A549 (cell line): ENCODE measurements at regions not wholly inside any gene's neighbourhood (a gene's known extent, or its start where the extent isn't known, plus 50 kb on each side); places are given as distances from the start of the nearest gene placed in this dataset.

ENCODE experiments used
- ATAC-seq, 2 experiments: fragments of 200-7000 bp in 1 of 2; fragments of >200 bp in 1 of 2; cut with Nextera tagmentation in 1 of 2; cut with Tn5 transposase in 1 of 2; 3 replicates each; pipeline versions ENCODE4 v1.8.0 to v1.9.1; 2018 to 2020; ENCODE audit warnings: mild to moderate bottlenecking in 1 of 2, moderate library complexity in 1 of 2
- CTCF ChIA-PET: fragments of 300-600 bp; sonication (Branson Sonifier 250); formaldehyde crosslinking; extraction: SDS; loops from one replicate; lab custom pipeline; 2021; ENCODE audit warnings: antibody characterized with exemption, inconsistent platforms; lab: Yijun Ruan, JAX
- POLR2A ChIA-PET: fragments of 350-600 bp; formaldehyde crosslinking; extraction: SDS; loops from one replicate; lab custom pipeline; 2021; ENCODE audit warnings: antibody characterized with exemption, inconsistent platforms; lab: Yijun Ruan, JAX
- DNase-seq, 2 experiments: peaks; one replicate each; pipeline versions ENCODE4 v3.0.0 to v3.0.0-alpha.2; 2011 to 2016; ENCODE audit warnings: low read depth in 1 of 2, low spot score in 1 of 2
- FAIRE-seq: peaks from 2 replicates; lab custom pipeline; 2011; peaks lifted over from hg19 to GRCh38; lab: Jason Lieb, UNC
- H3K27ac ChIP-seq, 2 experiments: fragments of >200 bp; sonication (Bioruptor Twin); formaldehyde crosslinking; 3 replicates each; pipeline ENCODE4 v1.5.1; 2016 to 2017
- H3K4me1 ChIP-seq: fragments of >200 bp; sonication (Bioruptor Twin); formaldehyde crosslinking; 3 replicates; pipeline ENCODE4 v1.6.1; 2016
- H3K4me2 ChIP-seq: fragments of >200 bp; sonication (Bioruptor Twin); formaldehyde crosslinking; 3 replicates; pipeline ENCODE4 v1.6.1; 2016
- H3K4me3 ChIP-seq: fragments of >200 bp; sonication (Bioruptor Twin); formaldehyde crosslinking; 3 replicates; pipeline ENCODE4 v1.5.1; 2016
- H3K9me3 ChIP-seq: fragments of >200 bp; sonication (Bioruptor Twin); formaldehyde crosslinking; 3 replicates; pipeline ENCODE4 v1.6.1; 2016
- CBX2 ChIP-seq: fragments of 200-600 bp; sonication (generic); IDR thresholded peaks from 2 replicates; pipeline ENCODE4 v1.6.1; 2016; ENCODE audit warnings: low read depth, mild to moderate bottlenecking, borderline replicate concordance
- CEBPB ChIP-seq, 2 experiments: fragments of >200 bp in 1 of 2; sonication (Bioruptor Twin) in 1 of 2; formaldehyde crosslinking in 1 of 2; IDR thresholded peaks; 2 replicates each; pipeline ENCODE4 v1.6.1; 2012 to 2016
- CHD2 ChIP-seq: fragments of 150-350 bp; IDR thresholded peaks from 2 replicates; pipeline ENCODE4 v1.6.1; 2014; ENCODE audit warnings: low read length; ENCODE audit not compliant: partially characterized antibody
- CHD4 ChIP-seq: fragments of 200-600 bp; sonication (generic); IDR thresholded peaks from 2 replicates; pipeline ENCODE4 v1.6.1; 2016; ENCODE audit warnings: antibody characterized with exemption, mild to moderate bottlenecking, borderline replicate concordance
- EHF ChIP-seq: fragments of 250-450 bp; sonication (Bioruptor Pico); IDR thresholded peaks from 2 replicates; pipeline ENCODE4 v1.5.0; 2020; ENCODE audit warnings: mild to moderate bottlenecking
- EHMT2 ChIP-seq: fragments of 200-600 bp; sonication (generic); IDR thresholded peaks from 2 replicates; pipeline ENCODE4 v1.6.1; 2016; ENCODE audit warnings: antibody characterized with exemption, low read depth, mild to moderate bottlenecking, moderate library complexity
- EP300 ChIP-seq, 2 experiments: fragments of >200 bp; sonication (Bioruptor Twin); formaldehyde crosslinking; IDR thresholded peaks; 2 replicates in 1 of 2; 3 replicates in 1 of 2; pipeline ENCODE4 v1.6.1; 2016 to 2017
- ESRRA ChIP-seq: fragments of 150-350 bp; IDR thresholded peaks from 2 replicates; pipeline ENCODE4 v1.6.1; 2014; ENCODE audit warnings: mild to moderate bottlenecking, low read length, borderline replicate concordance
- FOSB ChIP-seq: fragments of 250-450 bp; sonication (Bioruptor Pico); IDR thresholded peaks from 2 replicates; pipeline ENCODE4 v1.5.0; 2020; ENCODE audit warnings: mild to moderate bottlenecking, moderate library complexity
- FOSL2 ChIP-seq, 2 experiments: fragments of 450-650 bp in 1 of 2; fragments of >200 bp in 1 of 2; sonication (Bioruptor Twin) in 1 of 2; formaldehyde crosslinking; IDR thresholded peaks; 2 replicates each; pipeline versions ENCODE4 v1.5.0 to v1.6.1; 2016 to 2020; ENCODE audit warnings: mild to moderate bottlenecking in 1 of 2, moderate library complexity in 1 of 2
- GATA3 ChIP-seq: IDR thresholded peaks from 2 replicates; pipeline ENCODE4 v1.6.1; 2012; ENCODE audit warnings: borderline replicate concordance
- HDAC2 ChIP-seq: fragments of 200-600 bp; sonication (generic); IDR thresholded peaks from 2 replicates; pipeline ENCODE4 v1.6.1; 2016
- KDM5A ChIP-seq: fragments of 200-600 bp; sonication (generic); IDR thresholded peaks from 2 replicates; pipeline ENCODE4 v1.6.1; 2016; ENCODE audit warnings: antibody characterized with exemption, mild to moderate bottlenecking
- MAZ ChIP-seq: fragments of 150-350 bp; IDR thresholded peaks from 2 replicates; pipeline ENCODE4 v1.6.1; 2014; ENCODE audit warnings: antibody characterized with exemption, low read depth, low read length, borderline replicate concordance
- MYC ChIP-seq: IDR thresholded peaks from 2 replicates; pipeline ENCODE4 v1.6.1; 2012; ENCODE audit warnings: mild to moderate bottlenecking, inconsistent platforms, low read length, improper control_type of control experiment, borderline replicate concordance
- NFE2L2 ChIP-seq: fragments of 150-350 bp; conservative IDR thresholded peaks from 2 replicates; pipeline ENCODE4 v1.6.1; 2014; ENCODE audit warnings: low read length
- POLR2A ChIP-seq: IDR thresholded peaks from 2 replicates; pipeline ENCODE4 v1.6.1; 2012; ENCODE audit warnings: mild to moderate bottlenecking, low read length
- POLR2AphosphoS2 ChIP-seq: conservative IDR thresholded peaks from 2 replicates; pipeline ENCODE4 v1.6.1; 2012; ENCODE audit warnings: low read length, improper control_type of control experiment, inconsistent platforms
- RCOR1 ChIP-seq: fragments of 150-350 bp; IDR thresholded peaks from 2 replicates; pipeline ENCODE4 v1.6.1; 2014; ENCODE audit warnings: antibody characterized with exemption, low read length, low read depth
- RFX5 ChIP-seq: fragments of 450-650 bp; IDR thresholded peaks from 2 replicates; pipeline ENCODE4 v1.7.1; 2014; ENCODE audit warnings: antibody characterized with exemption, mild to moderate bottlenecking, moderate library complexity
- RNF2 ChIP-seq: fragments of 200-600 bp; sonication (generic); IDR thresholded peaks from 2 replicates; pipeline ENCODE4 v1.6.1; 2016; ENCODE audit warnings: low read depth, mild to moderate bottlenecking, antibody characterized with exemption, moderate library complexity, borderline replicate concordance
- SREBF2 ChIP-seq: fragments of 450-650 bp; IDR thresholded peaks from 2 replicates; pipeline ENCODE4 v1.6.1; 2014; ENCODE audit warnings: mild to moderate bottlenecking, moderate library complexity
- ZNF302 ChIP-seq: fragments of 250-450 bp; sonication (Bioruptor Pico); IDR thresholded peaks from 2 replicates; pipeline ENCODE4 v1.9.0; 2021; ENCODE audit warnings: inconsistent platforms, mild to moderate bottlenecking, moderate library complexity
- ZSCAN20 ChIP-seq: fragments of 250-450 bp; sonication (Bioruptor Pico); IDR thresholded peaks from 2 replicates; pipeline ENCODE4 v1.8.0; 2022; ENCODE audit warnings: mild to moderate bottlenecking, moderate library complexity
- WGBS: methylation state at CpG from one replicate; pipeline ENCODE4 v1.1.6; 2017; ENCODE audit errors: missing lambda C conversion rate; 5-methylcytosine and 5-hydroxymethylcytosine counted together
- TF ChIP-seq, protein P1 (sequence below): IDR thresholded peaks from 2 replicates; pipeline ENCODE4 v1.6.1; 2012
- TF ChIP-seq, protein P2 (sequence below): fragments of >200 bp; sonication (Bioruptor Twin); formaldehyde crosslinking; IDR thresholded peaks from 2 replicates; pipeline ENCODE4 v1.6.1; 2016
- TF ChIP-seq, protein P3 (sequence below): fragments of >200 bp; sonication (Bioruptor Twin); formaldehyde crosslinking; IDR thresholded peaks from 3 replicates; pipeline ENCODE4 v1.5.1; 2016

DNA sequence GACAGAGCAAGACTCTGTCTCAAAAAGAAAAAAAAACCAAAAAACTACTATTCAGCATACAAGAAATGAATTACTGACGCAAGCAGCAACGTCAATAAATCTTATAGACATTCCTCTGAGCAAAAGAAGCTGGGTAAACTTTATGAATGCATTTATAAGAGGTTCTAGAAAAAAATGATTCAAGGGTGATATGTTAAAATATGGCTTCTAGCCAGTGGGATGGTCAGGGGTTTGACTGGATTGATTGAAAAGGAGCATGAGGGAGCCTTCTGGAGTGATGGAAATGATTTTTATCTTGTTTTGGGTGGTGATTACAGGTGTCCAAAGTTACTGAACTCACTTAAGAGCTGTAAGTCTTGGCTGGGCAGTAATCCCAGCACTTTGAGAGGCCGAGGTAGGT, 64.9 kb upstream of the SALL4 start (continued):
- TF ChIP-seq, protein P1, sequence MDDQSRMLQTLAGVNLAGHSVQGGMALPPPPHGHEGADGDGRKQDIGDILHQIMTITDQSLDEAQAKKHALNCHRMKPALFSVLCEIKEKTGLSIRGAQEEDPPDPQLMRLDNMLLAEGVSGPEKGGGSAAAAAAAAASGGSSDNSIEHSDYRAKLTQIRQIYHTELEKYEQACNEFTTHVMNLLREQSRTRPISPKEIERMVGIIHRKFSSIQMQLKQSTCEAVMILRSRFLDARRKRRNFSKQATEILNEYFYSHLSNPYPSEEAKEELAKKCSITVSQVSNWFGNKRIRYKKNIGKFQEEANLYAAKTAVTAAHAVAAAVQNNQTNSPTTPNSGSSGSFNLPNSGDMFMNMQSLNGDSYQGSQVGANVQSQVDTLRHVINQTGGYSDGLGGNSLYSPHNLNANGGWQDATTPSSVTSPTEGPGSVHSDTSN, result no peak

DNA sequence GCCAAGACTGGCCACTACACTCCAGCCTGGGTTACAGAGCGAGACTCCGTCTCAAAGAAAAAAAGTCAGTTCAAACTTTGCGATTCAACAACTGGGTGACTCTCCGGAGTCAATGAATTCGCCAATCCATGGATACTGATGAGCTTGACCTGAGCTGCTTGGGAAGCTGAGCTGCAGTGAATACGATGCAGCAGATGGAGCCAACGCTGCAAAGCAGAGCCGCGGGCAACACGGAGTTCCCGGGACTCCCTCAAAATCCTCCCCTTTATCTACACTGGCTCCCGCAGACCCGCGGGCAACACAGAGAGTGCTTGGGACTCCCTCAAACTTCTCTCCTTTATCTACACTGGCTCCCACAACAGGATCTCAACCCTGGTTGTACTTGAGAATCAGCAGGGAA, 62.6 kb upstream of the SALL4 start:
- ATAC-seq, result no peak
- Histone ChIP-seq H3K9me3 (no peaks in the 10 kb centered on the region), H3K27ac (no peak overlapping the region), H3K4me3 (no peak overlapping the region), H3K4me2 (no peak overlapping the region), H3K4me1 (peaks cover 10% of the 10 kb centered on the region)
- FAIRE-seq, result no peak
- no peak for DNase-seq
- TF ChIP-seq FOSB, result no peak
- TF ChIP-seq ZSCAN20 (CRISPR knock-in tag), result no peak
- TF ChIP-seq, protein P2, sequence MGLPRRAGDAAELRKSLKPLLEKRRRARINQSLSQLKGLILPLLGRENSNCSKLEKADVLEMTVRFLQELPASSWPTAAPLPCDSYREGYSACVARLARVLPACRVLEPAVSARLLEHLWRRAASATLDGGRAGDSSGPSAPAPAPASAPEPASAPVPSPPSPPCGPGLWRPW, result no peak
- no peak for TF ChIP-seq NFE2L2
- no peak for TF ChIP-seq CHD2
- TF ChIP-seq EHMT2, result no peak
- no peak for TF ChIP-seq FOSL2 (IDR thresholded peaks at IDR 0.05)
- TF ChIP-seq FOSL2 (CRISPR knock-in tag; IDR thresholded peaks at IDR 0.05), result no peak
- no peak for TF ChIP-seq EP300 (IDR thresholded peaks at IDR 0.05)
- TF ChIP-seq, protein P3, sequence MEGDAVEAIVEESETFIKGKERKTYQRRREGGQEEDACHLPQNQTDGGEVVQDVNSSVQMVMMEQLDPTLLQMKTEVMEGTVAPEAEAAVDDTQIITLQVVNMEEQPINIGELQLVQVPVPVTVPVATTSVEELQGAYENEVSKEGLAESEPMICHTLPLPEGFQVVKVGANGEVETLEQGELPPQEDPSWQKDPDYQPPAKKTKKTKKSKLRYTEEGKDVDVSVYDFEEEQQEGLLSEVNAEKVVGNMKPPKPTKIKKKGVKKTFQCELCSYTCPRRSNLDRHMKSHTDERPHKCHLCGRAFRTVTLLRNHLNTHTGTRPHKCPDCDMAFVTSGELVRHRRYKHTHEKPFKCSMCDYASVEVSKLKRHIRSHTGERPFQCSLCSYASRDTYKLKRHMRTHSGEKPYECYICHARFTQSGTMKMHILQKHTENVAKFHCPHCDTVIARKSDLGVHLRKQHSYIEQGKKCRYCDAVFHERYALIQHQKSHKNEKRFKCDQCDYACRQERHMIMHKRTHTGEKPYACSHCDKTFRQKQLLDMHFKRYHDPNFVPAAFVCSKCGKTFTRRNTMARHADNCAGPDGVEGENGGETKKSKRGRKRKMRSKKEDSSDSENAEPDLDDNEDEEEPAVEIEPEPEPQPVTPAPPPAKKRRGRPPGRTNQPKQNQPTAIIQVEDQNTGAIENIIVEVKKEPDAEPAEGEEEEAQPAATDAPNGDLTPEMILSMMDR, result no peak
- no peak for TF ChIP-seq EHF (CRISPR knock-in tag)
- no peak for TF ChIP-seq RFX5
- no peak for TF ChIP-seq ESRRA
- TF ChIP-seq RCOR1, result no peak
- TF ChIP-seq HDAC2, result no peak
- CTCF ChIA-PET, result no interaction called here
- POLR2A ChIA-PET, result no interaction called here
- 89% methylated on average over 14 of the region's 14 CpGs for WGBS

DNA sequence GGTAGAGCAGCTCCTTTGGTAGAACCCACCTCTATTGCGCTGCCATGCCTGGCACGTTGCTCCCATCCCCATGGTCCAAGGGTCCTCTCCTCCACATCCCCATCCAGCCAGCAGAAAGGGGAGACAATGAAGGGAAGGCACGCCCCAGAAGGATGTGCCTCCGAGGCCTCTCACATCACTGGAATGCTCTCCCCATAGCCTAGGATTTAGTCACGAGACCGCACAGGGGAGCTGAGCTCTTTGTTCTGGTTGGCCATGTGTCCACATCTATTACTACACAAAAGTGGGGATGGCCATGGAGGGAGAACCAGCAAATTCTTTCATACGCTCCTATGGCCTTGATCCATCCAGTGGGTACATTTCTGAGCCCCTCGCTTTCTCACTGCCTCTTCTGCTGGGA, 60.5 kb upstream of the SALL4 start:
- POLR2A ChIA-PET, result no interaction called here
- ATAC-seq, result no peak
- Histone ChIP-seq H3K4me1 (peaks cover 15% of the 10 kb centered on the region), H3K4me2 (no peak overlapping the region), H3K4me3 (no peak overlapping the region), H3K9me3 (no peaks in the 10 kb centered on the region), H3K27ac (0 out of 6 replicates have a peak overlapping the region, but pooled peaks of 1 of the 2 experiments have one; percentile 39)
- 88% methylated on average over 8 of the region's 8 CpGs for WGBS
- TF ChIP-seq FOSL2 (IDR thresholded peaks at IDR 0.05), result no peak
- no peak for TF ChIP-seq FOSL2 (CRISPR knock-in tag; IDR thresholded peaks at IDR 0.05)
- TF ChIP-seq MAZ, result no peak
- TF ChIP-seq CBX2, result no peak
- TF ChIP-seq RFX5, result no peak
- TF ChIP-seq CEBPB (IDR thresholded peaks at IDR 0.05), result no peak
- no peak for TF ChIP-seq GATA3
- TF ChIP-seq MYC, result no peak
- no peak for TF ChIP-seq POLR2AphosphoS2
- TF ChIP-seq, protein P3, result no peak
- no peak for TF ChIP-seq ZNF302 (CRISPR knock-in tag)
- no peak for TF ChIP-seq SREBF2
- TF ChIP-seq NFE2L2, result no peak
- TF ChIP-seq FOSB, result no peak
- no peak for TF ChIP-seq CHD4
- TF ChIP-seq KDM5A, result no peak
- TF ChIP-seq POLR2A, result no peak
- no peak for TF ChIP-seq RNF2
- TF ChIP-seq ZSCAN20 (CRISPR knock-in tag), result no peak
- DNase-seq, result no peak
- CTCF ChIA-PET, result no interaction called here
- no peak for FAIRE-seq
